ENCODE measurements at regions not wholly inside any gene's neighbourhood (a gene's known extent, or its start where the extent isn't known, plus 50 kb on each side); places are given as distances from the start of the nearest gene placed in this dataset.
A peak's percentile ranks its signal among the peaks of the same experiment; 100 is the strongest.
"Not testable (repeated sequence)": the region's sequence is repeated elsewhere in the genome, so short reads cannot be mapped to it uniquely, and the experiment has no call there.

DNA sequence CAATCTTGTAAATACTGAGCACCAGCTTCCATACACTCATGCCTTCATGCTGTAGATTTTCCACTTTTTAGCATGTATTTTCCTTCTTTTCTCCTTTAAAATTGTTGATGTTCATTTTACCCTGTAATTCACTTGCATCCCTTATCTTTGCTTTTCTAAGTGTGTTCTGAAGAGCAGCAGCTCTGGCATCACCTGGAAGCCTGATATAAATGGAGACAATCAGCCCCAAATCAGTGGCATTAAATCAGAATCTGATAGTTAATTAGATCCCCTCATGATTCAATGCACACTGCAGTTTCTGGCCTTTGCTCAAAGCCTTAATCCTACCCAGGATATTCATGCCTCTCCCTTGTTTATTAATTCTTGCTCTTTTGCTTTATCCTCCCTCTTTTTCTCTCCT, 942.4 kb downstream of the XPNPEP1 start:
- no peak for DNase-seq
- CTCF ChIA-PET = no interaction called here
- Mint-ChIP-seq H3K4me1 (no peaks in the 10 kb centered on the region), H3K27me3 (no peaks in the 10 kb centered on the region), H3K27ac (no peak overlapping the region), H3K9me3 (peaks cover 19% of the 10 kb centered on the region), H3K4me3 (no peak overlapping the region), H3K36me3 (no peaks in the 10 kb centered on the region)

DNA sequence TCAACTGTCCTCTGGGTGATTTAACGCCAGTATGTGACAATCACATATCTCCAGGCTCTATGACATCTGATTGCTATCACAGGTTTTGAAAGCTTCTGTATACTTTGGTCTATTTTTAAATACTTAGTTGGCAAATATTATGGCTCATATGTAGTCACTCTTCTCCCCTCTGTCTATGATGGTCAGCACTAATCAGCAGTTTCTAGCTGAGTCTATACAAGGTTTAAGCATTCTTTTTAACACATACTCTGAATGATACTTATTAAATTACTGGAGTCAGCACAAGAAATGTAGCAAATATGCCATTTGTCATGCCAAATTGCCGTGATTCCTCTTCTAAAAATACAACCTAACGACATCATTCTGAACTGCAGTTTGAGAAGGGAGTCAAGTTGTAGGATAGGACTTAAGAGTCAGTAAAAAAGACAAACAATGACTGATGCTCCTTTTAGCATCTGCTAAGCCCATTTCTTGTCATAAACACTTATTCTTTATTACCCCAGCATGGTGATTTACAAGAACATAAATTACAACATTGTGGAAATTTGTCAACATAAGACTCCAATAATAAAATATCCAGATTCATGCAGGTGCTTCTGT, 947.8 kb downstream of the XPNPEP1 start:
- CTCF ChIA-PET = no interaction called here
- no peak for DNase-seq
- Mint-ChIP-seq H3K27me3 (no peaks in the 10 kb centered on the region), H3K4me1 (no peaks in the 10 kb centered on the region), H3K27ac (no peak overlapping the region), H3K4me3 (no peak overlapping the region), H3K9me3 (peaks cover 23% of the 10 kb centered on the region), H3K36me3 (no peaks in the 10 kb centered on the region)

DNA sequence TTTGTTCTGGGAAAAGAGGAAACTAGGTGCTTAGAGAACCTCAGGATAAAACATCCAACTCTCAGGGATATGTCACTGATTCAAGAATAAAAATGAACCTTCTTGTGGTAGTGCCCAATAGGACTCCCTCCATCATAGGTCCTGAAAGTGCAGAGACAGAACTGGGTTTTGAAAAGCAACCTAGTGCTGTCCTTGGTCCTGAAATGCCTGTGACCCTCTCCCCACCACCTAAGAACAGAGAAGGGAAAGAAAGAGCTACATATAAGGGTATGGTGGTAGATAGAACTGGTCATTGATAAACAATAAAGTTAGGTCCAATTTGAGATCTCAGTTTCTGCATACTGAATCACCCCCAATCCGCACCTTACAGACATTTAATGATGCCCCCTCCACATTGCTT, 953.3 kb downstream of the XPNPEP1 start:
- Mint-ChIP-seq H3K4me3 (no peak overlapping the region), H3K9me3 (peaks cover 11% of the 10 kb centered on the region), H3K27ac (no peak overlapping the region), H3K4me1 (no peaks in the 10 kb centered on the region), H3K27me3 (no peaks in the 10 kb centered on the region), H3K36me3 (no peaks in the 10 kb centered on the region)
- CTCF ChIA-PET = no interaction called here
- peak; percentile 20 for DNase-seq

GRCh38 chr10:108966411-108966810, 956.9 kb downstream of the XPNPEP1 start:
- Mint-ChIP-seq H3K36me3 (no peaks in the 10 kb centered on the region), H3K4me3 (no peak overlapping the region), H3K27me3 (no peaks in the 10 kb centered on the region), H3K9me3 (peaks cover 2% of the 10 kb centered on the region), H3K27ac (no peak overlapping the region), H3K4me1 (no peaks in the 10 kb centered on the region)
- CTCF ChIA-PET = no interaction called here
- no peak for DNase-seq

DNA sequence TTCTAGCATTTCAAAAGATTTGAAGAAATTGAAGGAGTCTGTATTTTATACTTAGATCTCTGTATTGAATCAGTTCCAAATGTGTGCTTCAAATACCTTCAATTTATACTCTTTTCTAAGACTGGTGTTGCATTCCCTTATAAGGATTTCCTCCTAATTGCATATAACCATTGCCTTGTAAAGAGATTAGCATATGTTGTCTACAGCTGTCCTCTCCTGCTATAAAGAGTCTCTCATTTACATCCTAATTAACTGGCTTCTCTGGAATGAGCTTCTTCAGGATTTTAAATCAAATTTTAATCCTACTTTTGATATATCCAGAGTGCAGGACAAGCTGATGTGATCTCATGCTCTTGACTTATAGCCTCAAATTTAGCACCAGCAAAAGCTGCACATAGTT, 957.3 kb downstream of the XPNPEP1 start:
- Mint-ChIP-seq H3K27ac (no peak overlapping the region), H3K4me1 (no peaks in the 10 kb centered on the region), H3K36me3 (no peaks in the 10 kb centered on the region), H3K4me3 (no peak overlapping the region), H3K27me3 (no peaks in the 10 kb centered on the region), H3K9me3 (peaks cover 6% of the 10 kb centered on the region)
- no peak for DNase-seq
- CTCF ChIA-PET = no interaction called here

DNA sequence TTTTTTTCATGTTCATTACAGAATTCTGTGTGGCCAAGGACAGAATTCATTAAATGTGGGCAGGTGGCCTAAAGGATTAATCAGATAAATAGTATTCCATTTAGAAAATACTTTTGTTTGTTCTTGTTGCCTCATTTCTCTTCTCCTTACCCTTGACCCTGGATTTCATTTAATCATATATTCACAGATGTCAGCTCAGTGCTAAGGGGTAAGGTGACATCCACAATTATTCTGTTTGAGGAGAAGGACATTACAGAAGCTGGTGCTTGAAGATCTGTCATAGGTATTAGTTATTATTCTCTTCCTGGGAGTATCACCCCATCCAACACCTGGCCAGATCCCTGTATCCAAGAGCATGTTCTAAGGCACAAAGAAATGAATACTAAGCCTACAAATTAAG, 961.1 kb downstream of the XPNPEP1 start:
- CTCF ChIA-PET = no interaction called here
- H3K36me3 Mint-ChIP-seq = no peaks in the 10 kb centered on the region
- H3K4me1 Mint-ChIP-seq = no peaks in the 10 kb centered on the region
- H3K27ac Mint-ChIP-seq = no peak overlapping the region
- H3K9me3 Mint-ChIP-seq = peaks cover 8% of the 10 kb centered on the region
- H3K27me3 Mint-ChIP-seq = no peaks in the 10 kb centered on the region
- DNase-seq = no peak
- H3K4me3 Mint-ChIP-seq = no peak overlapping the region

DNA sequence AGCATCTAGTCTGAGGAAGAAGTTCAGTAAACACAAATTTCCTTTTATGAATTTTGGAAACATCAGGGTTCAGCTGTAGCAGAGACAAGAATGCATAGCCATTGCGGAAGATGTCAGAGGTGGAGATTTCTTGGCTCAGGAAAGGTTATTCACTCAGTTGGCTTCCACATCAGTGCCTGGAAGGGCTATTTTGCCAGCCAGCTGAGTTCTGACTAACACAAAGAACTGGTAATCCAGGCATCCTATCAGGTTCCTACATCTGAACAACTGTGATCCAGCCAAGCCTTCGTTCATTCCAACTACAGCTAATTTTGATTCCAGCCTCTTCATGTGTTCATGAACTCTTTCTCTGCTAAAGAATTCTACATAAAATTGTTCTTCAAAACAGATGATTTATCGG, 965.6 kb downstream of the XPNPEP1 start:
- Mint-ChIP-seq H3K27me3 (no peaks in the 10 kb centered on the region), H3K9me3 (peaks cover 20% of the 10 kb centered on the region), H3K4me3 (no peak overlapping the region), H3K36me3 (no peaks in the 10 kb centered on the region), H3K4me1 (no peaks in the 10 kb centered on the region), H3K27ac (no peak overlapping the region)
- DNase-seq = no peak
- CTCF ChIA-PET = no interaction called here

- Mint-ChIP-seq H3K9me3 (peaks cover 29% of the 10 kb centered on the region), H3K4me1 (no peaks in the 10 kb centered on the region), H3K36me3 (no peaks in the 10 kb centered on the region), H3K27me3 (no peaks in the 10 kb centered on the region), H3K4me3 (no peak overlapping the region), H3K27ac (no peak overlapping the region)
- CTCF ChIA-PET = no interaction called here
- DNase-seq = no peak
Measured at GRCh38 chr10:108956149-108956548, 967.2 kb downstream of the XPNPEP1 start.

DNA sequence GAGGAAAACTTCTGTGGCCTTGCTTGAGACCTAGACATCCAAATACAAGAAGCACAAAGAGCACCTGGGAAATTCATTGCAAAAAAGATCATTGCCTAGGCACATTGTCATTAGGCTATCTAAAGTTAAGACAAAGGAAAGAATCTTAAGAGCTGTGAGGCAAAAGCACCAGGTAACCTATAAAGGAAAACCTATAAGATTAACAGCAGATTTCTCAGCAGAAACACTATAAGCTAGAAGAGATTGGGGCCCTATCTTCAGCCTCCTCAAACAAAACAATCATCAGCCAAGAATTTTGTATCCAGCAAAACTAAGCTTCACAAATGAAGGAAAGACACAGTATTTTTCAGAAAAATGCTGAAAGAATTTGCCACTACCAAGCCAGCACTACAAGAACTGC, 1003.3 kb downstream of the XPNPEP1 start:
- CTCF ChIA-PET, H3K36me3 Mint-ChIP-seq, H3K27me3 Mint-ChIP-seq, DNase-seq, H3K27ac Mint-ChIP-seq, H3K9me3 Mint-ChIP-seq, H3K4me1 Mint-ChIP-seq, H3K4me3 Mint-ChIP-seq: not testable (repeated sequence)

GRCh38 chr10:108913300-108913699, 1010.0 kb downstream of the XPNPEP1 start:
- no peak for DNase-seq
- H3K27me3 Mint-ChIP-seq = peaks cover 7% of the 10 kb centered on the region
- no peak overlapping the region for H3K4me3 Mint-ChIP-seq
- H3K36me3 Mint-ChIP-seq = no peaks in the 10 kb centered on the region
- H3K4me1 Mint-ChIP-seq = no peaks in the 10 kb centered on the region
- H3K27ac Mint-ChIP-seq = no peak overlapping the region
- CTCF ChIA-PET = no interaction called here
- no peaks in the 10 kb centered on the region for H3K9me3 Mint-ChIP-seq

DNA sequence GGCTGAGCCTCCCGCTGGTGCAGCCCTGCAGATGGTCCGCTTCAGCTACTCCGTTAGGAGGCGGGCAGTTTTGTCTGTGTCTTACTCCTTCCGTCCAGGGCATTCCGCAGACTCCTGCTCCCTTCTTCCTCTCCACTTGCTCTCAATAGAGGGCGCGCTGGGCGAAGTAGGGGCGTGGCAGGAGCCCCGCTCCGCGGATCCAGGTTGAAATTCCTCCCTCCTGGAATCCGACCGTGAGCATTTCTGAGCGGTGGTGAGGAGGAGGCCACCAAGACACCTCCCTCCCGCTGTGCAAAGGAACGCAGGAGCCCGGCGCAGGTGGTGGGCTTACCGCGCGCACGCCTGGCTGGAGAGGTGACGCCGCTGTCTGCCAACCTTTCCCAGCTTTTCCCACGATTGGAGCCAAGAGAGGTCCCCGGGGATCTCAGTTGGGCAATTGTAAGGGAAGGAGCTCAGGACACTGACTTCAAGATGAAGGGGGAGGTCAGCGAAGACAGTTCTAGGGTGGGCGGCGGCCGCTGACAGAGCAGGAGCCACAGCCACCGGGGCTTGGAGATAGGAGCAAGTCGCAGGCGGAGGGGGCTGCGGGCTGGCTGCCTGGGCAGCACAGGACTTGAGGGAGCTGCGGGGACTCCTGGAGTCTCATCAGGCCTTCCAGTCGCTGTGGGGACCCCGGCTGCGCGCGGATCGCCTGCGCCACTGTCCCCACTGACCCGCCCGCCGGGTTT, 1011.3 kb downstream of the XPNPEP1 start:
- no peak overlapping the region for H3K4me3 Mint-ChIP-seq
- H3K27ac Mint-ChIP-seq = no peak overlapping the region
- H3K9me3 Mint-ChIP-seq = no peaks in the 10 kb centered on the region
- H3K36me3 Mint-ChIP-seq = no peaks in the 10 kb centered on the region
- no peaks in the 10 kb centered on the region for H3K4me1 Mint-ChIP-seq
- peaks cover 7% of the 10 kb centered on the region for H3K27me3 Mint-ChIP-seq
- CTCF ChIA-PET = no interaction called here
- DNase-seq = no peak

- Mint-ChIP-seq H3K27me3 (peaks cover 7% of the 10 kb centered on the region), H3K9me3 (peaks cover 1% of the 10 kb centered on the region), H3K27ac (no peak overlapping the region), H3K4me3 (no peak overlapping the region), H3K4me1 (no peaks in the 10 kb centered on the region), H3K36me3 (no peaks in the 10 kb centered on the region)
- DNase-seq = no peak
- CTCF ChIA-PET = no interaction called here
Measured at GRCh38 chr10:108908096-108908495, 1015.2 kb downstream of the XPNPEP1 start.

DNA sequence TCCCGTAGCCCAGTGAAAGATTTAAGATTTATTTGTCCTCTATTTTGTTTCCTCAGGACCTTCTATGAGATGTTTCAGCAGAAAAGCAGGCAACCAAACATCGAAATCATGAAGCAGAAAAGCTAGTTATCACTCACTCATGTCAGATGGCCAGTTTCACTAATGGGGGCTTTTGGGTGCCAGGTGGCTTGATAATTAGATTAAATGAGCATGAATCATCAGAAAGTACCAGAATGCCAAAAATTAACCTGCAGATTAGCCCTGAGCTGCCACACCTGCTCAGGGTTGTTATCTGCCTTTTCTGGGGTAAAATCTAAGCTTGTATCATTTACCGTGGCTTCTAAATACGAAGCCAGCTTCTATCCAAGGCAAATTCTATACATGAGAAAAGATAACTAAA, 1017.5 kb downstream of the XPNPEP1 start:
- no peaks in the 10 kb centered on the region for H3K4me1 Mint-ChIP-seq
- peaks cover 1% of the 10 kb centered on the region for H3K9me3 Mint-ChIP-seq
- H3K4me3 Mint-ChIP-seq = no peak overlapping the region

DNA sequence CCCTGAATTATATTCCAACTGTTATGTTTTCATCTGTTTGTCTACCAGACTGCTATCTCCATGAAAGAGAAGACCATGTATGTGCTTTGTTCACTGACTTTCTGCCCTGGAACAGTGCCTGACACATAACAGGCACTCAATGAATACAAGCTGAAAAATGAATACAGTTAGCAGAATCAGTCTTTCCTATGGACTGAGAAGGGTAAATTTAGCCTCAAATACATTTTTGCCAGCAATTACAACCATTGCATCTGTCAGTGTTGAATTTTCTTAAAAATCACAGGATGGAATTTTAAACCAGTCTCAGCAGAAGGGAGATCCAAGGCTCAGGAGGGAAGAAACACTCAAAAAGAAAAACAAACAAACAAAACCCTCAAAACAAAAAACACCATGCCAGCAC, 1018.1 kb downstream of the XPNPEP1 start:
- Mint-ChIP-seq H3K9me3 (peaks cover 1% of the 10 kb centered on the region), H3K27ac (no peak overlapping the region), H3K36me3 (no peaks in the 10 kb centered on the region), H3K4me1 (no peaks in the 10 kb centered on the region), H3K4me3 (no peak overlapping the region), H3K27me3 (no peaks in the 10 kb centered on the region)
- CTCF ChIA-PET = no interaction called here
- no peak for DNase-seq

More for the DNA sequence above, 1017.5 kb downstream of the XPNPEP1 start:
- Mint-ChIP-seq H3K27me3 (no peaks in the 10 kb centered on the region), H3K27ac (no peak overlapping the region), H3K36me3 (no peaks in the 10 kb centered on the region)
- DNase-seq = no peak
- CTCF ChIA-PET = no interaction called here

DNA sequence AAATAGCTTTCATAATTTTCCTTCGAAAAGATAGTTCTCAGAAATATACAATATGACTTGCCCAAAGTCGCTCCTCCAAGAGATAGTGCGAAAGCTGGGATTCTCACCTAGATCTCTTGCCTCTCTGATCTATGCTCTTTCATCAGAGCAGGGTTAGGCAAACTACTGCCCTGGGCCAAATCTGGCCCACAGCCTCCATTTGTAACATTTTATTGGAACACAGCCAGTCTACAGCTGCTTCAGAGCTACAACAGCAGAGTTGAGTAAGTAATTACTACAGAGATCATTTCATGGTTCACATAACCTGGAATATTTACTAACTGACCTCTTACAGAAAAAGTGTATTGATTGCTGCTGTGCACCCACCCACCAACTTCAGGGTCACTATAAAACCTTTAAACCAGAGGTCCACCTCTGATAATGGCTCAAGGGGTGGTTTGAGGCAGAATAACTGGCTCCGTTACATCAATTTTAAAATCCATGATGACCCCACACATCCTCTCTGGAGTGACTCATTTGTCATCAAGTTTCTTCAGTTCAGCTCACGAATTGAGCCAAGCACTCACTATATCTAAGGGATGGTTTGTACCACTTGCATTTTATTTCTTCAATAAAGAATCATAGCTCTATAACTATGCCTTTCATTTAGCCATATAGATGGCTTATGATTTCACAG, 1019.0 kb downstream of the XPNPEP1 start:
- H3K27ac Mint-ChIP-seq = no peak overlapping the region
- H3K9me3 Mint-ChIP-seq = peaks cover 1% of the 10 kb centered on the region
- H3K4me3 Mint-ChIP-seq = no peak overlapping the region
- DNase-seq = no peak
- no peaks in the 10 kb centered on the region for H3K27me3 Mint-ChIP-seq
- CTCF ChIA-PET = no interaction called here
- H3K4me1 Mint-ChIP-seq = no peaks in the 10 kb centered on the region
- H3K36me3 Mint-ChIP-seq = no peaks in the 10 kb centered on the region
